Lower leg skin (tissue), 3 donors: ENCODE measurements at regions not wholly inside any gene's neighbourhood (a gene's known extent, or its start where the extent isn't known, plus 50 kb on each side); places are given as distances from the start of the nearest gene placed in this dataset.

Source experiments
- POLR2A ChIP-seq, 2 donors: fragments of 450-650 bp; IDR thresholded peaks; one replicate each; pipeline ENCODE4 v1.6.1; 2016 to 2017; ENCODE audit warnings: antibody characterized with exemption in 2 of 2, mild to moderate bottlenecking in 1 of 2, moderate library complexity in 1 of 2
- TF ChIP-seq, protein P1 (sequence below), 3 donors: fragments of 450-650 bp; IDR thresholded peaks; one replicate each; pipeline ENCODE4 v1.5.1; 2016; ENCODE audit warnings: antibody characterized with exemption in 3 of 3, mild to moderate bottlenecking in 3 of 3, moderate library complexity in 2 of 3

DNA sequence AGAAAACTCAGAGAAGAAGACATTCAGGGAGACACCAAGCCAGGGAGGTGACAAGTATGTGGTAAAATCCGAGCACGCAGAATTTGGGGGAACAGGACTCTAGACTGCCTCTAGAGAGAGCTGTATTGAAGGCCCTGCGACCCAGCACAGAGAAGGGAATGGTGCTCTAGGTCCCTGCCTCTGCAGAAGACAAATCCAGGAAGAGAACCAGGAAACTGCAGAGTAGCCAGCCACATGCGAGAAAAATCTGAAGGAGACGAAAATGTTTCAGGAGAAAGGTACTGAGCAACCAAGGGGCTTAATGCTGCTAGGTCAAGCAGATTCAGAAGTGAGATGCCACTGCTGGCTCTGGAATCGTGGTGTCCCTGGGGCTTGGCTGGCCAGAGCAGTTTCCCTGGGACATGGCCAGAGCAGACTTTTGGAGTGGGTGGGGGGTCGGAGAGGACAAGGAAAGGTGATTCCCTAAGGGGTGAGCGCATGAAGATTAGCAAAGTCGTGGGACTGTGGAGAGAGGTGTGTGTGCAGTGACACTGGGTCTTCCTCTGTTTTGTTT, 158.0 kb upstream of the KLF6 start:
- TF ChIP-seq, protein P1, sequence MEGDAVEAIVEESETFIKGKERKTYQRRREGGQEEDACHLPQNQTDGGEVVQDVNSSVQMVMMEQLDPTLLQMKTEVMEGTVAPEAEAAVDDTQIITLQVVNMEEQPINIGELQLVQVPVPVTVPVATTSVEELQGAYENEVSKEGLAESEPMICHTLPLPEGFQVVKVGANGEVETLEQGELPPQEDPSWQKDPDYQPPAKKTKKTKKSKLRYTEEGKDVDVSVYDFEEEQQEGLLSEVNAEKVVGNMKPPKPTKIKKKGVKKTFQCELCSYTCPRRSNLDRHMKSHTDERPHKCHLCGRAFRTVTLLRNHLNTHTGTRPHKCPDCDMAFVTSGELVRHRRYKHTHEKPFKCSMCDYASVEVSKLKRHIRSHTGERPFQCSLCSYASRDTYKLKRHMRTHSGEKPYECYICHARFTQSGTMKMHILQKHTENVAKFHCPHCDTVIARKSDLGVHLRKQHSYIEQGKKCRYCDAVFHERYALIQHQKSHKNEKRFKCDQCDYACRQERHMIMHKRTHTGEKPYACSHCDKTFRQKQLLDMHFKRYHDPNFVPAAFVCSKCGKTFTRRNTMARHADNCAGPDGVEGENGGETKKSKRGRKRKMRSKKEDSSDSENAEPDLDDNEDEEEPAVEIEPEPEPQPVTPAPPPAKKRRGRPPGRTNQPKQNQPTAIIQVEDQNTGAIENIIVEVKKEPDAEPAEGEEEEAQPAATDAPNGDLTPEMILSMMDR (IDR thresholded peaks at IDR 0.05), result no peak
- no peak for TF ChIP-seq POLR2A (IDR thresholded peaks at IDR 0.05)
